ENCODE measurements at regions not wholly inside any gene's neighbourhood (a gene's known extent, or its start where the extent isn't known, plus 50 kb on each side); places are given as distances from the start of the nearest gene placed in this dataset.

GRCh38 chr5:168172760-168173223 lies 118.7 kb upstream of the WWC1 start:
- no peak for TF ChIP-seq CTCF (optimal IDR thresholded peaks at IDR 0.05 in 1 of 3, IDR thresholded peaks at IDR 0.05 in 1 of 3, conservative IDR thresholded peaks at IDR 0.05 in 1 of 3; ENCODE audit: extremely low read depth in 1 of 3, insufficient read depth in 2 of 3, low read length in 3 of 3)
- TF ChIP-seq EZH2 (IDR thresholded peaks at IDR 0.05; ENCODE audit: low read length): no peak

Data from keratinocyte (primary cell).